Ishikawa (cell line): ENCODE measurements at regions not wholly inside any gene's neighbourhood (a gene's known extent, or its start where the extent isn't known, plus 50 kb on each side); places are given as distances from the start of the nearest gene placed in this dataset.

Source experiments
- CEBPB ChIP-seq: IDR thresholded peaks from 2 replicates; pipeline ENCODE4 v1.6.1; 2012
- CREB1 ChIP-seq: IDR thresholded peaks from 2 replicates; pipeline ENCODE4 v1.6.1; 2012; ENCODE audit warnings: low read depth
- EGR1 ChIP-seq: IDR thresholded peaks from 2 replicates; pipeline ENCODE4 v1.6.1; 2012
- EP300 ChIP-seq: IDR thresholded peaks from 2 replicates; pipeline ENCODE4 v1.6.1; 2012; ENCODE audit warnings: borderline replicate concordance
- FOXM1 ChIP-seq: IDR thresholded peaks from 2 replicates; pipeline ENCODE4 v1.6.1; 2012; ENCODE audit warnings: low read depth, borderline replicate concordance
- RAD21 ChIP-seq: IDR thresholded peaks from 2 replicates; pipeline ENCODE4 v1.6.1; 2012; ENCODE audit warnings: low read depth
- REST ChIP-seq: IDR thresholded peaks from 2 replicates; pipeline ENCODE4 v1.6.1; 2012; ENCODE audit warnings: low read depth, mild to moderate bottlenecking
- TAF1 ChIP-seq: IDR thresholded peaks from 2 replicates; pipeline ENCODE4 v1.6.1; 2012; ENCODE audit warnings: low read depth, mild to moderate bottlenecking
- TCF12 ChIP-seq: IDR thresholded peaks from 2 replicates; pipeline ENCODE4 v1.6.1; 2012; ENCODE audit warnings: low read depth
- USF1 ChIP-seq: IDR thresholded peaks from 2 replicates; pipeline ENCODE4 v1.6.1; 2012
- YY1 ChIP-seq: IDR thresholded peaks from 2 replicates; pipeline ENCODE4 v1.6.1; 2012; ENCODE audit warnings: low read depth
- TF ChIP-seq, protein P1 (sequence below): IDR thresholded peaks from 2 replicates; pipeline ENCODE4 v1.6.1; 2012

GRCh38 chr13:71210861-71211260 lies 656.1 kb downstream of the DACH1 start:
- no peak for TF ChIP-seq EP300
- TF ChIP-seq RAD21 = no peak
- no peak for TF ChIP-seq REST
- no peak for TF ChIP-seq TAF1
- TF ChIP-seq USF1 = no peak
- no peak for TF ChIP-seq FOXM1
- no peak for TF ChIP-seq CEBPB
- no peak for TF ChIP-seq CREB1
- no peak for TF ChIP-seq YY1
- no peak for TF ChIP-seq EGR1
- TF ChIP-seq, protein P1, sequence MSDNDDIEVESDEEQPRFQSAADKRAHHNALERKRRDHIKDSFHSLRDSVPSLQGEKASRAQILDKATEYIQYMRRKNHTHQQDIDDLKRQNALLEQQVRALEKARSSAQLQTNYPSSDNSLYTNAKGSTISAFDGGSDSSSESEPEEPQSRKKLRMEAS = no peak
- TF ChIP-seq TCF12 = no peak
